ENCODE measurements at regions not wholly inside any gene's neighbourhood (a gene's known extent, or its start where the extent isn't known, plus 50 kb on each side); places are given as distances from the start of the nearest gene placed in this dataset.
A peak's percentile ranks its signal among the peaks of the same experiment; 100 is the strongest.

DNA sequence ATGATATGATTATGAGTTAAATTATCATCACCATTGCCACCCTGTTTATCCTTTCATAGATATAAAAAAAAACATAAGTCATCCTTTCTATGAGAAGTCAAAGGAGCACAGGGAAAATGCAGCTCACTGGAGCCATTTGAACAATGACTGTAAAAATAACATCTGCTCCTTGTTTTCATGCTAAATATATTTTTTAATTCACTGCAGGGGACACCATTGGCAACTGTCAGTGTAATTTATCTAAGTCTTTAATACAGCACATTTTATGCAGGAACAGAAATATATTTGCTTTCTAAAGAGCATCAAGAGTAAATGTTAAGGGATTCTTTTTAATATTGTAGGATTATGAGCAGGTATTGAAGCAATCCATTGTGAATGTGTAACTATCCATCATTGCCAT is 371.3 kb downstream of the ZBBX start:
- TF ChIP-seq, protein P1, sequence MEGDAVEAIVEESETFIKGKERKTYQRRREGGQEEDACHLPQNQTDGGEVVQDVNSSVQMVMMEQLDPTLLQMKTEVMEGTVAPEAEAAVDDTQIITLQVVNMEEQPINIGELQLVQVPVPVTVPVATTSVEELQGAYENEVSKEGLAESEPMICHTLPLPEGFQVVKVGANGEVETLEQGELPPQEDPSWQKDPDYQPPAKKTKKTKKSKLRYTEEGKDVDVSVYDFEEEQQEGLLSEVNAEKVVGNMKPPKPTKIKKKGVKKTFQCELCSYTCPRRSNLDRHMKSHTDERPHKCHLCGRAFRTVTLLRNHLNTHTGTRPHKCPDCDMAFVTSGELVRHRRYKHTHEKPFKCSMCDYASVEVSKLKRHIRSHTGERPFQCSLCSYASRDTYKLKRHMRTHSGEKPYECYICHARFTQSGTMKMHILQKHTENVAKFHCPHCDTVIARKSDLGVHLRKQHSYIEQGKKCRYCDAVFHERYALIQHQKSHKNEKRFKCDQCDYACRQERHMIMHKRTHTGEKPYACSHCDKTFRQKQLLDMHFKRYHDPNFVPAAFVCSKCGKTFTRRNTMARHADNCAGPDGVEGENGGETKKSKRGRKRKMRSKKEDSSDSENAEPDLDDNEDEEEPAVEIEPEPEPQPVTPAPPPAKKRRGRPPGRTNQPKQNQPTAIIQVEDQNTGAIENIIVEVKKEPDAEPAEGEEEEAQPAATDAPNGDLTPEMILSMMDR (IDR thresholded peaks at IDR 0.05; ENCODE audit: poor library complexity, severe bottlenecking): no peak
- TF ChIP-seq EP300 (conservative IDR thresholded peaks at IDR 0.05; ENCODE audit: poor library complexity, severe bottlenecking): peak; percentile 28
- Histone ChIP-seq H2AFZ (ENCODE audit: low read depth, low read length) (no peak overlapping the region), H4K20me1 (ENCODE audit: insufficient read depth) (no peaks in the 10 kb centered on the region)

DNA sequence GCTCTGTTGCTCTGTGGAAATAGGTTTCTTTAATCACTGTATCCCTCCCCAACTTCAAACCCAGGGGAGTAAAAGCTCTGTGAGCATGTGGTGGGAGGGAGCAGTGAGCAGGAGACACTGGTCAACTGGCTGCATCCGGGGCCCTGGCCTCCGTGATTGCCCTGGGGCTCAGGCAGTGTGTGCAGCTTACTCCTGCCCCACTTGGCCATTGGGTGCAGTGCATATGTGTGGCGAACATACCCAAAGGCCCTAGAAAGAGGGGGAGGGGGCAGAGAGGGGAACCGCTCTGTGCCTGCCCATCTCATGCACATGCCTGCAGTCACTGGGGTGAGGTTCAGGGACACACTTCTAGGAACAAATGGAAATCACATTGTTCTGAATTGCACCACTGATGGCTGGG is 378.7 kb downstream of the ZBBX start:
- H3K79me2 ChIP-seq (replicated peaks; ENCODE audit: insufficient read depth, low read length): no peaks in the 10 kb centered on the region
- H3K9me3 ChIP-seq (ENCODE audit: low read length): no peaks in the 10 kb centered on the region
- no peak overlapping the region for H3K4me2 ChIP-seq (ENCODE audit: low read length)
- H3F3A ChIP-seq (ENCODE audit: insufficient read depth, low read length, poor library complexity, severe bottlenecking): no peaks in the 10 kb centered on the region
- no peaks in the 10 kb centered on the region for H3K36me3 ChIP-seq (ENCODE audit: insufficient read depth, low read length)
- no peaks in the 10 kb centered on the region for H4K20me1 ChIP-seq (ENCODE audit: insufficient read depth)
- no peak overlapping the region for H3K4me3 ChIP-seq (ENCODE audit: low read length)
- no peak overlapping the region for H2AFZ ChIP-seq (ENCODE audit: low read depth, low read length)
- H3K27me3 ChIP-seq (ENCODE audit: insufficient read depth, low read depth, low read length): no peaks in the 10 kb centered on the region
- H3K9me2 ChIP-seq (ENCODE audit: insufficient read depth, low read length): no peaks in the 10 kb centered on the region
- H3K9ac ChIP-seq (ENCODE audit: low read length): no peak overlapping the region
- H3K27ac ChIP-seq (ENCODE audit: low read length): no peak overlapping the region
- no peak for TF ChIP-seq REST (IDR thresholded peaks at IDR 0.05; ENCODE audit: borderline replicate concordance)
- no peak for TF ChIP-seq EP300 (conservative IDR thresholded peaks at IDR 0.05; ENCODE audit: poor library complexity, severe bottlenecking)

More for the DNA sequence above, 371.3 kb downstream of the ZBBX start:
- Histone ChIP-seq H3K9me3 (ENCODE audit: low read length) (no peaks in the 10 kb centered on the region), H3K9me2 (ENCODE audit: insufficient read depth, low read length) (no peaks in the 10 kb centered on the region), H3K27me3 (ENCODE audit: insufficient read depth, low read depth, low read length) (no peaks in the 10 kb centered on the region), H3K27ac (ENCODE audit: low read length) (peak overlapping the region; percentile 28), H3K4me2 (ENCODE audit: low read length) (no peak overlapping the region), H3F3A (ENCODE audit: insufficient read depth, low read length, poor library complexity, severe bottlenecking) (no peaks in the 10 kb centered on the region), H3K36me3 (ENCODE audit: insufficient read depth, low read length) (no peaks in the 10 kb centered on the region), H3K79me2 (replicated peaks; ENCODE audit: insufficient read depth, low read length) (no peaks in the 10 kb centered on the region), H3K4me3 (ENCODE audit: low read length) (no peak overlapping the region), H3K9ac (ENCODE audit: low read length) (no peak overlapping the region)

DNA sequence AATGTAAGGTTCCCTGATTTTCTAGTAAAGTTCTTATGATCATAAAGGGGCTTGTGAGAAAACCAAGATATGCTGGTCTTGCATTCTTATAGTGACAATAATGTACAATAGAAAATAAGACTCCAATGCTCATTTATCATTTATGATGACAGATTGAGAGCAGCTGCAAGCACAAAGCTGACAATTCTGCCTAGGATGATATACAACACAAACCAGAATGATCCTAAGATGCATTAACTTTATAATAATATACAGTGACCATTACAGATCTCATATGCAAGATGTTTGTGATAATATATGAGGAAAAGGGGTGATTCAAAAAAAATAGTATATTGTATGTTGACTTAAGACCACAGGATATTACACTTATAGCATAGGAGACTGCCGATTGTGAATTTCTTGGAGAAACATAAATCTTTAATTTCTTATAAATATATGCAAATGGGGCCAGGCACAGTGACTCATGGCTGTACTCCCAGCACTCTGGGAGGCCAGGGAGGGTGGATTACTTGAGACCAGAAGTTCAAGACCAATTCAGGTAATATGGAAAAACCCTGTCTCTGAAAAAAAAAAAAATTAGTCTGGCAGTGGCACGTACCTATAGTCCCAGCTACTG is 387.0 kb downstream of the ZBBX start:
- Histone ChIP-seq H3F3A (ENCODE audit: insufficient read depth, low read length, poor library complexity, severe bottlenecking) (no peaks in the 10 kb centered on the region), H3K4me2 (ENCODE audit: low read length) (no peak overlapping the region)
- TF ChIP-seq RAD21 (conservative IDR thresholded peaks at IDR 0.05) (no peak), EP300 (conservative IDR thresholded peaks at IDR 0.05; ENCODE audit: poor library complexity, severe bottlenecking) (peak; percentile 78), SMC3 (conservative IDR thresholded peaks at IDR 0.05; ENCODE audit: poor library complexity) (no peak), REST (IDR thresholded peaks at IDR 0.05; ENCODE audit: borderline replicate concordance) (no peak), EZH2 (IDR thresholded peaks at IDR 0.05; ENCODE audit: borderline replicate concordance, insufficient read depth, low read length, poor library complexity, severe bottlenecking) (no peak), MXI1 (conservative IDR thresholded peaks at IDR 0.05; ENCODE audit: poor library complexity, severe bottlenecking) (no peak), POLR2AphosphoS5 (IDR thresholded peaks at IDR 0.05) (peak; percentile 36), TAF1 (IDR thresholded peaks at IDR 0.05; ENCODE audit: low read depth) (no peak)
- TF ChIP-seq, protein P1 (IDR thresholded peaks at IDR 0.05; ENCODE audit: poor library complexity, severe bottlenecking): no peak

More for the DNA sequence above, 387.0 kb downstream of the ZBBX start:
- H3K27ac ChIP-seq (ENCODE audit: low read length): no peak overlapping the region
- no peak overlapping the region for H3K4me3 ChIP-seq (ENCODE audit: low read length)
- no peak overlapping the region for H3K9ac ChIP-seq (ENCODE audit: low read length)
- H3K36me3 ChIP-seq (ENCODE audit: insufficient read depth, low read length): no peaks in the 10 kb centered on the region
- no peaks in the 10 kb centered on the region for H3K9me3 ChIP-seq (ENCODE audit: low read length)
- H3K79me2 ChIP-seq (replicated peaks; ENCODE audit: insufficient read depth, low read length): no peaks in the 10 kb centered on the region
- no peaks in the 10 kb centered on the region for H3K27me3 ChIP-seq (ENCODE audit: insufficient read depth, low read depth, low read length)
- no peaks in the 10 kb centered on the region for H4K20me1 ChIP-seq (ENCODE audit: insufficient read depth)
- no peak overlapping the region for H2AFZ ChIP-seq (ENCODE audit: low read depth, low read length)
- no peaks in the 10 kb centered on the region for H3K9me2 ChIP-seq (ENCODE audit: insufficient read depth, low read length)

Measured in neural cell (in vitro differentiated cells).